Gastroesophageal sphincter (tissue), 4 donors: ENCODE measurements at regions not wholly inside any gene's neighbourhood (a gene's known extent, or its start where the extent isn't known, plus 50 kb on each side); places are given as distances from the start of the nearest gene placed in this dataset.

Experiments used
- ATAC-seq: fragments of 150-250 bp; one replicate; pipeline ENCODE4 v1.9.1; 2016; ENCODE audit warnings: mild to moderate bottlenecking, moderate library complexity
- H3K27ac ChIP-seq, 4 donors: fragments of 200-600 bp; sonication (generic) in 3 of 4; 1 replicate in 3 of 4; 2 replicates in 1 of 4; pipeline ENCODE4 v1.5.1; 2016 to 2019
- H3K27me3 ChIP-seq: fragments of 200-600 bp; sonication (generic); one replicate; pipeline ENCODE4 v1.5.1; 2019
- H3K36me3 ChIP-seq, 2 donors: fragments of 200-600 bp; sonication (generic); one replicate each; pipeline ENCODE4 v1.5.1; 2019; ENCODE audit warnings: control low read depth in 1 of 2
- H3K4me1 ChIP-seq, 3 donors: fragments of 200-600 bp; sonication (generic); 1 replicate in 2 of 3; 2 replicates in 1 of 3; pipeline ENCODE4 v1.5.1; 2016 to 2019; ENCODE audit warnings: control low read depth in 2 of 3
- H3K4me3 ChIP-seq, 2 donors: fragments of 200-600 bp; sonication (generic); one replicate each; pipeline ENCODE4 v1.5.1; 2019; ENCODE audit warnings: mild to moderate bottlenecking in 1 of 2, moderate library complexity in 1 of 2
- H3K9me3 ChIP-seq, 3 donors: fragments of 200-600 bp; sonication (generic); one replicate each; pipeline ENCODE4 v1.5.1; 2017 to 2019; ENCODE audit warnings: control low read depth in 2 of 3
- CTCF ChIP-seq, 4 experiments: fragments of 200-600 bp in 2 of 4; fragments of 450-650 bp in 2 of 4; sonication (generic) in 1 of 4; IDR thresholded peaks; one replicate each; pipeline ENCODE4 v1.5.1; 2017 to 2019; ENCODE audit warnings: antibody characterized with exemption in 4 of 4, mild to moderate bottlenecking in 2 of 4, moderate library complexity in 2 of 4
- EP300 ChIP-seq: sonication (generic); formaldehyde crosslinking; IDR thresholded peaks from one replicate; pipeline ENCODE4 v1.6.1; 2017; ENCODE audit warnings: antibody characterized with exemption, mild to moderate bottlenecking
- POLR2A ChIP-seq, 2 donors: fragments of 450-650 bp; IDR thresholded peaks; one replicate each; pipeline ENCODE4 v1.6.1; 2017; ENCODE audit warnings: antibody characterized with exemption in 2 of 2, mild to moderate bottlenecking in 2 of 2, moderate library complexity in 1 of 2
- POLR2AphosphoS5 ChIP-seq: sonication (generic); formaldehyde crosslinking; IDR thresholded peaks from one replicate; pipeline ENCODE4 v1.6.1; 2017; ENCODE audit warnings: antibody characterized with exemption
- WGBS, 2 donors: methylation state at CpG; one replicate each; pipeline ENCODE4 v1.1.5; 2018; ENCODE audit warnings: low coverage in 1 of 2; 5-methylcytosine and 5-hydroxymethylcytosine counted together

- no peak overlapping the region for H3K27ac ChIP-seq
- TF ChIP-seq POLR2A (IDR thresholded peaks at IDR 0.05) (no peak), EP300 (no peak), CTCF (IDR thresholded peaks at IDR 0.05) (no peak), POLR2AphosphoS5 (no peak)
- H3K9me3 ChIP-seq: no peaks in the 10 kb centered on the region
- H3K4me1 ChIP-seq: no peaks in the 10 kb centered on the region
- ATAC-seq: no peak
- H3K36me3 ChIP-seq: no peaks in the 10 kb centered on the region
- no peaks in the 10 kb centered on the region for H3K27me3 ChIP-seq
- no peak overlapping the region for H3K4me3 ChIP-seq
Measured at GRCh38 chr7:119756687-119757086, 516.3 kb upstream of the KCND2 start.

GRCh38 chr7:119758254-119758653 is 514.7 kb upstream of the KCND2 start:
- Histone ChIP-seq H3K36me3 (no peaks in the 10 kb centered on the region), H3K27ac (no peak overlapping the region), H3K9me3 (no peaks in the 10 kb centered on the region), H3K27me3 (no peaks in the 10 kb centered on the region), H3K4me1 (no peaks in the 10 kb centered on the region), H3K4me3 (no peak overlapping the region)
- ATAC-seq: no peak
- no peak for TF ChIP-seq CTCF (IDR thresholded peaks at IDR 0.05)
- TF ChIP-seq EP300: no peak
- no peak for TF ChIP-seq POLR2AphosphoS5
- no peak for TF ChIP-seq POLR2A (IDR thresholded peaks at IDR 0.05)

GRCh38 chr7:119761776-119762175 is 511.2 kb upstream of the KCND2 start:
- WGBS, 2 donors: 57 to 67% methylated on average over 1 of the region's 1 CpG
- Histone ChIP-seq H3K36me3 (no peaks in the 10 kb centered on the region), H3K9me3 (no peaks in the 10 kb centered on the region), H3K4me3 (no peak overlapping the region), H3K27me3 (no peaks in the 10 kb centered on the region), H3K4me1 (no peaks in the 10 kb centered on the region), H3K27ac (no peak overlapping the region)
- TF ChIP-seq EP300: no peak
- no peak for TF ChIP-seq POLR2AphosphoS5
- no peak for TF ChIP-seq POLR2A (IDR thresholded peaks at IDR 0.05)
- TF ChIP-seq CTCF (IDR thresholded peaks at IDR 0.05): no peak
- no peak for ATAC-seq

- Histone ChIP-seq H3K9me3 (no peaks in the 10 kb centered on the region), H3K36me3 (no peaks in the 10 kb centered on the region), H3K27ac (no peak overlapping the region), H3K4me1 (no peaks in the 10 kb centered on the region), H3K4me3 (no peak overlapping the region), H3K27me3 (no peaks in the 10 kb centered on the region)
- WGBS, 2 donors: 48 to 57% methylated on average over 2 of the region's 2 CpGs
- ATAC-seq: no peak
- TF ChIP-seq CTCF (IDR thresholded peaks at IDR 0.05) (no peak), POLR2A (IDR thresholded peaks at IDR 0.05) (no peak), EP300 (no peak), POLR2AphosphoS5 (no peak)
Measured at GRCh38 chr7:119782286-119782685, 490.7 kb upstream of the KCND2 start.

- 14 to 25% methylated on average over 1 of the region's 1 CpG for WGBS, 2 donors
- no peak for ATAC-seq
Measured at GRCh38 chr7:119783799-119784198, 489.2 kb upstream of the KCND2 start.

GRCh38 chr7:119802147-119802546 is 470.8 kb upstream of the KCND2 start:
- no peak for ATAC-seq
- Histone ChIP-seq H3K27me3 (no peaks in the 10 kb centered on the region), H3K4me1 (no peaks in the 10 kb centered on the region), H3K36me3 (no peaks in the 10 kb centered on the region), H3K4me3 (no peak overlapping the region), H3K9me3 (no peaks in the 10 kb centered on the region), H3K27ac (no peak overlapping the region)
- WGBS, 2 donors: 84 to 87% methylated on average over 6 of the region's 6 CpGs
- TF ChIP-seq POLR2A (IDR thresholded peaks at IDR 0.05): no peak
- TF ChIP-seq EP300: no peak
- TF ChIP-seq POLR2AphosphoS5: no peak
- TF ChIP-seq CTCF (IDR thresholded peaks at IDR 0.05): no peak

More at GRCh38 chr7:119783799-119784198, 489.2 kb upstream of the KCND2 start:
- Histone ChIP-seq H3K4me3 (no peak overlapping the region), H3K27me3 (no peaks in the 10 kb centered on the region), H3K9me3 (no peaks in the 10 kb centered on the region), H3K4me1 (no peaks in the 10 kb centered on the region), H3K36me3 (no peaks in the 10 kb centered on the region), H3K27ac (no peak overlapping the region)
- TF ChIP-seq POLR2A (IDR thresholded peaks at IDR 0.05): no peak
